ENCODE measurements at regions not wholly inside any gene's neighbourhood (a gene's known extent, or its start where the extent isn't known, plus 50 kb on each side); places are given as distances from the start of the nearest gene placed in this dataset.

DNA sequence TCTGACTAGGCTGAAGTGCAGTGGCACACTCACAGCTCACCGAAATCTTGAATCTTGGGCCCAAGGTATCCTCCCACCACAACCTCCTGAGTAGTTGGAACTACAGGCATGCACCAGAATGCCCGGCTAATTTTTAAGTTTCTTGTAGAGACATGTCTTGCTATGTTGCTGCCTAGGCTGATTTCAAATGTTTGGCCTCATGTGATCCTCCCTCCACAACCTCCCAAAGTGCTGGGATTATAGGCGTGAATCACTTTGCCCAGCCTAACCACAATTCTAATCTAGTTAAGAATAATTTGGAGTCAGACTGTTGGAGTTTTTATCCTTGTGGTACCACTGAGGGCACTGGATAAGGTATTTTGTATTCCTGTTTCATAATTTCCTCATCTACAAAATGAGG is 317.5 kb upstream of the AGA start:
- no peak overlapping the region for H3K4me3 ChIP-seq (ENCODE audit: low read depth, low read length)
- no peak for DNase-seq (ENCODE audit: low read depth)
- in situ Hi-C loops (cut with HindIII; ENCODE audit: low sequenced_read_pairs) = no loop called here
- no peak for TF ChIP-seq CTCF (IDR thresholded peaks at IDR 0.05; ENCODE audit: low read depth, low read length, missing control alignments)

DNA sequence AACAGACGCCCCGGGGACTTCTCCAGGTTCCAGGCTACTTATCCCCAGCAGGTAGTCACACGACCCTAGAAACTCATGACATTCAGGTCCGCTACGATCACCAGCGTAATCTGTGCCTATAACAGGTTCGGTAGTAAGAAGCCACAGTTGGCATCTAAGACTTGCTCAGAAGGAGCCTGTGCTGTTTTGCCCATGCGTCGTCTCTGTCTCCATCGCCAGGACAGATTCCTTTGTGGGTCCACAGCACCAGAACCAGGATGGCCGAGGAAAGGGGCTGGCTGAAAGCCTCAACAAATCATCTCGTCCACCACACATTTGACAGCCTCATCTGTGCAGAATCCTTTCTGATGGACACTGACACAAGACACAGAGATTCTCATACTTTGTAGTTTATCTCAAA is 319.5 kb upstream of the AGA start:
- no peak for DNase-seq (ENCODE audit: low read depth)
- no peak overlapping the region for H3K4me3 ChIP-seq (ENCODE audit: low read depth, low read length)
- in situ Hi-C loops (cut with HindIII; ENCODE audit: low sequenced_read_pairs) = no loop called here
- TF ChIP-seq CTCF (IDR thresholded peaks at IDR 0.05; ENCODE audit: low read depth, low read length, missing control alignments) = no peak

GRCh38 chr4:177769155-177769554 is 326.9 kb upstream of the AGA start:
- in situ Hi-C loops (cut with HindIII; ENCODE audit: low sequenced_read_pairs) = no loop called here
- no peak for DNase-seq (ENCODE audit: low read depth)
- no peak overlapping the region for H3K4me3 ChIP-seq (ENCODE audit: low read depth, low read length)
- no peak for TF ChIP-seq CTCF (IDR thresholded peaks at IDR 0.05; ENCODE audit: low read depth, low read length, missing control alignments)

DNA sequence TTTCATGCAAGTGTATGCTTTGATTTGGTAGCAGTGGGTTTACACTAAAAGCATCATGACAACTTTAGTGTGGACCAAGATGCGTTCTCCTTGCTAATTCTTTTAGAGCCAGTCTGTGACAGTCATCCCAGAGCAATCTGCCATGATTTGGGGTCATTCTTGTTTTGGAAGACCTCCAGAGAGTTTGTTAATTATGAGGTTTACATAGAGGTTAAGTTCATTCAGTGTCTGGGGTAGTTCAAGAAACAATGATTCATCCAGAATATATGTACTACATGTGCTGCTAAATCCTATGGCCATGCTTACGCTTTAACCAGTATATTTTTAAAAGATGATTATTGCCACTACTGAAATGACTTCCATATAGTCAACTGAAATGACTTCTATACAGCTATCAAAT is 328.5 kb upstream of the AGA start:
- in situ Hi-C loops (cut with HindIII; ENCODE audit: low sequenced_read_pairs) = no loop called here
- H3K4me3 ChIP-seq (ENCODE audit: low read depth, low read length) = no peak overlapping the region
- TF ChIP-seq CTCF (IDR thresholded peaks at IDR 0.05; ENCODE audit: low read depth, low read length, missing control alignments) = no peak
- no peak for DNase-seq (ENCODE audit: low read depth)

- TF ChIP-seq CTCF (IDR thresholded peaks at IDR 0.05; ENCODE audit: low read depth, low read length, missing control alignments) = no peak
- no peak for DNase-seq (ENCODE audit: low read depth)
- in situ Hi-C loops (cut with HindIII; ENCODE audit: low sequenced_read_pairs) = no loop called here
- H3K4me3 ChIP-seq (ENCODE audit: low read depth, low read length) = no peak overlapping the region
These were observed 329.4 kb upstream of the AGA start for GRCh38 chr4:177771645-177772044.

- in situ Hi-C loops (cut with HindIII; ENCODE audit: low sequenced_read_pairs) = no loop called here
- TF ChIP-seq CTCF (IDR thresholded peaks at IDR 0.05; ENCODE audit: low read depth, low read length, missing control alignments) = no peak
- DNase-seq (ENCODE audit: low read depth) = no peak
- H3K4me3 ChIP-seq (ENCODE audit: low read depth, low read length) = no peak overlapping the region
These were observed 336.4 kb upstream of the AGA start for GRCh38 chr4:177778623-177779022.

- no peak overlapping the region for H3K4me3 ChIP-seq (ENCODE audit: low read depth, low read length)
- no peak for DNase-seq (ENCODE audit: low read depth)
- in situ Hi-C loops (cut with HindIII; ENCODE audit: low sequenced_read_pairs) = no loop called here
- no peak for TF ChIP-seq CTCF (IDR thresholded peaks at IDR 0.05; ENCODE audit: low read depth, low read length, missing control alignments)
These were observed 342.8 kb upstream of the AGA start for GRCh38 chr4:177785000-177785399.

Measured in astrocyte of the cerebellum (primary cell).